ENCODE measurements at regions not wholly inside any gene's neighbourhood (a gene's known extent, or its start where the extent isn't known, plus 50 kb on each side); places are given as distances from the start of the nearest gene placed in this dataset.

DNA sequence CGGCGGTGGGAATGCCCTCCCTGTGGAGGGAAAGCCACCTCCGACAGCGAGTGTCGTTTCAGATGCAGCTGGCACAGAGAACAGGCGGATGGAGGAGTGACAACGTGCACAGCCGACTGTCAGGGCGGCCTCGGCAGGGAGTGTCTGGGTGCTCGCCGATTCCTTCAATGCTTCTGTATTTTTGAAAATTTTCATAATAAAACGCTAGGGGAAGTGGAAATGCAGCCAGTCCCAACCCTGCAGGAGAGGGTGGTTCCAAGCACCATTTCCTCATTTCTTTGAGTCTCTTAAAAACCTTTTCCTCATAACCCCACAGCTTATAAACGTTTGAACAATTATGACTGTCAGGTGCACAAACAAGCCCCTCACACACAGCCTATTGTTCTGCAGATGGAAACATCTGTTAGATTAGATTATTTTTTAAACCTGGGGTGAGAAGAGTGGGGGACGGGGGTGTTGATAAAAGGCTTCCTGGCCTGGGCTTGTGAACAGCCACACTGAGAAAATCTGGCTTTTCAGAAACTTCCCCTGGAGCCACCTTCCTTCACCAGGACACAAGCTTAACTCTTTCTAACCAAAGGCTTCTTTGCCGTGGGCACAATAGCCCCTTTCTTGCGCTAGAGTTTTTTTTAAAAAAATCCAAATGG lies 228.9 kb downstream of the ANKRD60 start:
- TF ChIP-seq, protein P1, sequence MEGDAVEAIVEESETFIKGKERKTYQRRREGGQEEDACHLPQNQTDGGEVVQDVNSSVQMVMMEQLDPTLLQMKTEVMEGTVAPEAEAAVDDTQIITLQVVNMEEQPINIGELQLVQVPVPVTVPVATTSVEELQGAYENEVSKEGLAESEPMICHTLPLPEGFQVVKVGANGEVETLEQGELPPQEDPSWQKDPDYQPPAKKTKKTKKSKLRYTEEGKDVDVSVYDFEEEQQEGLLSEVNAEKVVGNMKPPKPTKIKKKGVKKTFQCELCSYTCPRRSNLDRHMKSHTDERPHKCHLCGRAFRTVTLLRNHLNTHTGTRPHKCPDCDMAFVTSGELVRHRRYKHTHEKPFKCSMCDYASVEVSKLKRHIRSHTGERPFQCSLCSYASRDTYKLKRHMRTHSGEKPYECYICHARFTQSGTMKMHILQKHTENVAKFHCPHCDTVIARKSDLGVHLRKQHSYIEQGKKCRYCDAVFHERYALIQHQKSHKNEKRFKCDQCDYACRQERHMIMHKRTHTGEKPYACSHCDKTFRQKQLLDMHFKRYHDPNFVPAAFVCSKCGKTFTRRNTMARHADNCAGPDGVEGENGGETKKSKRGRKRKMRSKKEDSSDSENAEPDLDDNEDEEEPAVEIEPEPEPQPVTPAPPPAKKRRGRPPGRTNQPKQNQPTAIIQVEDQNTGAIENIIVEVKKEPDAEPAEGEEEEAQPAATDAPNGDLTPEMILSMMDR (conservative IDR thresholded peaks at IDR 0.05) = no peak
- TF ChIP-seq ZFX (IDR thresholded peaks at IDR 0.05) = no peak
- no peak overlapping the region for H3K27ac ChIP-seq

DNA sequence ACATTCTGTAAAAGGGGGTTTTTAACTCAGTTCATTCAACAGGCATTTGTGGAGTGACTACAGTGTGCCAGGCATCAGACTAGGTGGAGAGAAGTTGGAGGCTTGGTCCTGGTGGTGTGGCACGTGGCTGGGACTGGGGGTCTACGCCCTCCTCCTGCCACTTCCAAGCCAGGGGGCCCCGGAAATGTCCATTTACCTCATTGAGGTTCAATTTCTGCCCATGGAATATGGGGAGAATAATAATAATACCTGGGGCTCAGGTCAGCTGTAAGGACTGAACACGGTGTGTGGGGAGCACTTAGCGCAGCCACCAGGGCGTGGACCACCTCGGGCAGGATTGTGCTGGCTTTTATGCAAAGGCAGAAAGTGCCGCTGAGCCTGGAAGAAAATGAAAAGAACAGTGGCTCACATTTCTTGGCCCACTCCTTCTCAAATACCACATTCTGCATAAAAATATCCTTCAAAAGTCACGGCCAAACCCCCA lies 229.4 kb downstream of the ANKRD60 start:
- H3K27ac ChIP-seq = no peak overlapping the region
- TF ChIP-seq, protein P1 (conservative IDR thresholded peaks at IDR 0.05) = no peak
- no peak for TF ChIP-seq ZFX (IDR thresholded peaks at IDR 0.05)

DNA sequence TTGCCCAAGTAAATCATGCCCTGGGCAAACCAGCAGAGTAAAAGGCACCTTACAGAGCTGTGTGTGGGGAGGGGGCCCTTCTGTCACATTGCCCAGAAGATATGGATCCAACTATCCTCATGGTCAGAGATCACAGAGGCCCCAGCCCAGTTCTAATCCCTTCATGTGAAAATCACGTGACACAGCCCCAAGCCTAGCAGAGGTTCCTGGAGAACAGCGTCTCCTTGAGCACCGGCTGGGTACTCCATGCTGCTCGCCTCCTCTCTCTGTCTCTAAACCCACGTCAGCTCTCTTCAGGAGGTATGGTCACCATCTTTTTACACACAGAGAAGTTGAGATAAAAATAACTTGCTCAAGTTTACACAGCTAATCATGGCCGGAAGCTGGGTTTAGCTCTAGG lies 230.2 kb downstream of the ANKRD60 start:
- H3K27ac ChIP-seq = peak overlapping the region; percentile 57
- TF ChIP-seq ZFX (IDR thresholded peaks at IDR 0.05) = no peak
- TF ChIP-seq, protein P1 (conservative IDR thresholded peaks at IDR 0.05) = no peak

DNA sequence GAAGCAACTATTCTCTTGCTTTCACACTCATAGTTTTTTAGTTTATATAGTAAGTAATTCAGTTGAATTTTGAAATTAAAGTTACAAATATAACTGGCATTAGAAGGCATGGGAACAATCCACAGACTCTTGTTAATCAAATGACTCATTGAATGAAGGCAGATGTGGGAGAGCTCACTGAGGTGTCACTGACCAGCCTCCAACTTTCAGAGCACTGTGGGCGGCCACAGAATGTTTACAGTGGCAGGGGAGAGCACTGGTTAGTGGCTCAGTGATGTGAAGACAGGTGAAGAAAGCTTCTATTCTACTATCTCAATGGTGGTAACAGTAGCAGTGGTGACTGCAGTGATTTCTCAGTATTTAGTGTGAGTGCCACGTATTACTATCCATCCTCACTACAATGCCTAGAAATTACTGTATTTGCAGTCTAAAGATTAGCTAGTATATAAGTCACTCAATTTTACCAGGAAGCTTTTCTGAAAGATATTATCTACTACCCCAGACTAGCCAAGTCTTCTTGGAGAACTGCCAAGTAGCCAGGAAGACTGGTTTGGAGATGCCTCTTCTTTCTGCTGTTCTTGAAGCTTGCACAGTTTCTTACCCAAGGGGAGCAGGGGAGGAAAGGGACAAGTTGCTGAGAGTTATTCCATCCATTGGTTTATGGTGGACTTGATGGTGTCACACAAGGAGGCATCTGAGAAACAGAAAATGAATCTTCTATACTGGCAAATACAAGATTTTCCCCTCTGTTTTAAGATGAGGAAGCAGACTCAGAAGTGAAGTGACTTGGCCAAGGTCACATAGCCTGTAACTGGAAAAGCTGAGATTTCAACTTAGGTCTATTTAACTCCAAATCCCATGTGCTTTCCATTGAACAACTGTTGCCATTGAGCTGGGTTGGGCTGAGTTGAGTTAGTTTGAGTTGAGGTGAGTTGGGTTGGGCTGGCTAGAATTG lies 231.2 kb downstream of the ANKRD60 start:
- TF ChIP-seq ZFX (IDR thresholded peaks at IDR 0.05) = no peak
- TF ChIP-seq, protein P1 (conservative IDR thresholded peaks at IDR 0.05) = no peak
- H3K27ac ChIP-seq = peak overlapping the region; percentile 57

DNA sequence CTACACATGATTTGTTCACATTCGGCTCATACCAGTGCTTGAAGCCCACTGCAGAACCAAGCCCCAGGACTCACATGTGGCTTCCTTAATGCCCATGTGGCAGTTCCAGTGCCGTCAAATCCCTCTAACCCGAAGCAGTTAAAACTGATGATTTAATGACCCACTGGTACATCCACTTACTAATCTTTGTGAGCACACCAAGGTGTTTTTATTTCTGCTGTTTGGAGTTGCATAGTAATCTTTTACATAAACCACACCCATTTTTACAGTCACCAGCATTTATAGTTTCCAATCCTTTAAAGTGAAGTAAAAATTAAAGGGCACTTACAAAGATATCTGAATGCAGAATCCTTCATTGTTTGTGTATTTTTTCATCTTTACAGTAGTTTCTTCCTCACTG lies 232.0 kb downstream of the ANKRD60 start:
- TF ChIP-seq, protein P1 (conservative IDR thresholded peaks at IDR 0.05) = no peak
- no peak for TF ChIP-seq ZFX (IDR thresholded peaks at IDR 0.05)
- peak overlapping the region; percentile 49 for H3K27ac ChIP-seq

DNA sequence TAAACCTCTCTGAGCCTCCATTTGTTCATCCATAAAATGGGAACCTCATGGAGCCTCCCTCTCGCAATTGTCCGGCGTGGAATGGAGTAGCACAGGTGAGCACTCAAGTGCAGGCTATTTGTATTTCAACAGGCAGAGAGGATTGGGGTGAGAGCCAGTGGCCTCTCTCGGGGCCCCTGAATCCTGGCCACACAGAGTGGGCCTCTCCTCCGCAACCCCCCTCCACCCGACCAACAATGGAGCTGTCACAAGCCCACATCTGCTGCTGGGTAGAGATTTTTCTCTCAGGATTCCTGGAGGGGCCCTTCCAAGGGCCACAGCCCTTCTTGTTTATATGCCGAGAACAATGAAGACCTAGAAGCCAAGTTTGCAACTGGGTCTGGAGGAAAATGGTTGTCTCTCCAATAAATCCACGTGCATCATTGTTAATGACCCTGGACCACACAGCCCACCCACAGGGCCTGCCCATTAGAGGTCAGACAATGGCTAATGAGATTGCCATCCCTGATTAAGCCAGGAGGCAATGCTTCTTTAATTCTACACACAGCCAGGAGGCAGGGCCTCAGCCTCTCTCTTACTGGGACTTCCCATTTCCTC lies 233.0 kb downstream of the ANKRD60 start:
- peak overlapping the region; percentile 49 for H3K27ac ChIP-seq
- TF ChIP-seq, protein P1 (conservative IDR thresholded peaks at IDR 0.05) = no peak
- no peak for TF ChIP-seq ZFX (IDR thresholded peaks at IDR 0.05)
